HEK293T (cell line): ENCODE measurements at regions not wholly inside any gene's neighbourhood (a gene's known extent, or its start where the extent isn't known, plus 50 kb on each side); places are given as distances from the start of the nearest gene placed in this dataset.

Experiments used
- ARNT ChIP-seq: fragments of 450-650 bp; IDR thresholded peaks from 2 replicates; pipeline ENCODE4 v1.6.1; 2017; ENCODE audit warnings: mild to moderate bottlenecking
- BHLHE40 ChIP-seq: fragments of 450-650 bp; IDR thresholded peaks from 2 replicates; pipeline ENCODE4 v1.6.1; 2016; ENCODE audit warnings: mild to moderate bottlenecking, moderate library complexity, borderline replicate concordance
- ELF4 ChIP-seq: fragments of 450-650 bp; IDR thresholded peaks from 2 replicates; pipeline ENCODE4 v1.6.1; 2017; ENCODE audit warnings: antibody characterized with exemption
- FOXK2 ChIP-seq: fragments of 450-650 bp; IDR thresholded peaks from 2 replicates; pipeline ENCODE4 v1.6.1; 2016; ENCODE audit warnings: mild to moderate bottlenecking
- HDGF ChIP-seq: fragments of 450-650 bp; IDR thresholded peaks from 2 replicates; pipeline ENCODE4 v1.6.1; 2017; ENCODE audit warnings: antibody characterized with exemption, borderline replicate concordance
- L3MBTL2 ChIP-seq: fragments of 450-650 bp; conservative IDR thresholded peaks from 2 replicates; pipeline ENCODE4 v1.6.1; 2016; ENCODE audit warnings: mild to moderate bottlenecking
- LEF1 ChIP-seq: fragments of 450-650 bp; IDR thresholded peaks from 2 replicates; pipeline ENCODE4 v1.6.1; 2017; ENCODE audit warnings: mild to moderate bottlenecking, borderline replicate concordance
- SP1 ChIP-seq: fragments of 450-650 bp; IDR thresholded peaks from 2 replicates; pipeline ENCODE4 v1.6.1; 2017
- SUZ12 ChIP-seq: fragments of 450-650 bp; IDR thresholded peaks from 2 replicates; pipeline ENCODE4 v1.6.1; 2016; ENCODE audit warnings: mild to moderate bottlenecking
- TARDBP ChIP-seq: fragments of 450-650 bp; IDR thresholded peaks from 2 replicates; pipeline ENCODE4 v1.6.1; 2016
- ZNF384 ChIP-seq: fragments of 450-650 bp; IDR thresholded peaks from 2 replicates; pipeline ENCODE4 v1.6.1; 2016

GRCh38 chr1:219074084-219074728, 99.5 kb upstream of the LYPLAL1 start:
- TF ChIP-seq ARNT (no peak), TARDBP (no peak), LEF1 (no peak), FOXK2 (no peak), HDGF (no peak), BHLHE40 (no peak), SP1 (no peak), L3MBTL2 (no peak), ZNF384 (no peak), SUZ12 (no peak), ELF4 (no peak)
